ENCODE measurements at regions not wholly inside any gene's neighbourhood (a gene's known extent, or its start where the extent isn't known, plus 50 kb on each side); places are given as distances from the start of the nearest gene placed in this dataset.

- TF ChIP-seq SUZ12 (IDR thresholded peaks at IDR 0.05; ENCODE audit: extremely low read depth, insufficient read depth, insufficient read length), result no peak
- TF ChIP-seq ZNF274 (IDR thresholded peaks at IDR 0.05; ENCODE audit: low read depth, low read length), result no peak
These were observed 138.4 kb downstream of the UQCRFS1 start for GRCh38 chr19:29074579-29074978.

Data from NT2/D1 (cell line).